A549 (cell line): ENCODE measurements at regions not wholly inside any gene's neighbourhood (a gene's known extent, or its start where the extent isn't known, plus 50 kb on each side); places are given as distances from the start of the nearest gene placed in this dataset.

Source experiments
- CHD2 ChIP-seq: fragments of 150-350 bp; IDR thresholded peaks from 2 replicates; pipeline ENCODE4 v1.6.1; 2014; ENCODE audit warnings: low read length; ENCODE audit not compliant: partially characterized antibody
- EP300 ChIP-seq, 2 experiments: fragments of >200 bp; sonication (Bioruptor Twin); formaldehyde crosslinking; IDR thresholded peaks; 2 replicates in 1 of 2; 3 replicates in 1 of 2; pipeline ENCODE4 v1.6.1; 2016 to 2017
- FOSL2 ChIP-seq, 2 experiments: fragments of 450-650 bp in 1 of 2; fragments of >200 bp in 1 of 2; sonication (Bioruptor Twin) in 1 of 2; formaldehyde crosslinking; IDR thresholded peaks; 2 replicates each; pipeline versions ENCODE4 v1.5.0 to v1.6.1; 2016 to 2020; ENCODE audit warnings: mild to moderate bottlenecking in 1 of 2, moderate library complexity in 1 of 2
- PHF8 ChIP-seq: fragments of 200-600 bp; sonication (generic); IDR thresholded peaks from 2 replicates; pipeline ENCODE4 v1.6.1; 2016; ENCODE audit warnings: low read depth, mild to moderate bottlenecking, antibody characterized with exemption, moderate library complexity, borderline replicate concordance
- POLR2A ChIP-seq: IDR thresholded peaks from 2 replicates; pipeline ENCODE4 v1.6.1; 2012; ENCODE audit warnings: mild to moderate bottlenecking, low read length
- RAD21 ChIP-seq, 2 experiments: fragments of >200 bp in 1 of 2; sonication (Bioruptor Twin) in 1 of 2; formaldehyde crosslinking in 1 of 2; IDR thresholded peaks in 1 of 2; conservative IDR thresholded peaks in 1 of 2; 2 replicates in 1 of 2; 3 replicates in 1 of 2; pipeline ENCODE4 v1.6.1; 2012 to 2018; ENCODE audit warnings: inconsistent platforms in 1 of 2
- SMC3 ChIP-seq: fragments of >200 bp; sonication (Bioruptor Twin); formaldehyde crosslinking; IDR thresholded peaks from 3 replicates; pipeline ENCODE4 v1.6.1; 2018; ENCODE audit warnings: inconsistent platforms
- TF ChIP-seq, protein P1 (sequence below): fragments of >200 bp; sonication (Bioruptor Twin); formaldehyde crosslinking; IDR thresholded peaks from 3 replicates; pipeline ENCODE4 v1.5.1; 2016

DNA sequence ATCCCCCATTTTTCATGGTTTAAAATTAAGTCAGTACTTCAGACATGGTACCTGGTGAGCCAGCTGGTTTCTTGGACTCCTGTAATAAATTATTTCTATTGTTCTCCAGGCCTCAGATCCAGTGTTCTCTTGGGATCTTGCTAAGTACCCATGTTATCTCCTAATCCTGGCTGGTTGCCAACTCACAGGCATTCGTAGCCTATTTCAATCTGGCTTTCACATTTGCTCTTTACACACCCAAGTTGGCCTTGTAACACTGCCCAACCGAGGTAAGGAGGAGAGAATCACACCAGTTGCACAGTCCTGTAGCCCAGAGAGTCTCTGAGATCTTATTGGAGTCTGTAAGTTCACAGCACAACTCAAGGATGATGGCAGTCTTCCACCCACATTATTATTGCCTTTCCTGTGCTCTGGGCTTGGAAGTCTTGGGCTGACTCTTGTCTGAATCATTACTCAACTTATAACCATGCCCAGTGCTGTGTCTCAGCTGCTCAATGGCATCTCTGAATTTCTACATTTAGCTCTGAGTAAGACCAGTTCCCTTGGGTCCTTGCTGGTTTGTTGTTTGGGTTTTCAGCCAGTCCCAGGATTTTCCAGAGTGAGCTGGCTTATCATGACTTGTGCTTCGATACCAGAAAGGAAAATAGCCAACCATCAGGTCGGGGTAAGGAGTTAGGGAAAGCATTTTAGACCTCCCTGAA, 76.6 kb upstream of the KLF12 start:
- TF ChIP-seq, protein P1, sequence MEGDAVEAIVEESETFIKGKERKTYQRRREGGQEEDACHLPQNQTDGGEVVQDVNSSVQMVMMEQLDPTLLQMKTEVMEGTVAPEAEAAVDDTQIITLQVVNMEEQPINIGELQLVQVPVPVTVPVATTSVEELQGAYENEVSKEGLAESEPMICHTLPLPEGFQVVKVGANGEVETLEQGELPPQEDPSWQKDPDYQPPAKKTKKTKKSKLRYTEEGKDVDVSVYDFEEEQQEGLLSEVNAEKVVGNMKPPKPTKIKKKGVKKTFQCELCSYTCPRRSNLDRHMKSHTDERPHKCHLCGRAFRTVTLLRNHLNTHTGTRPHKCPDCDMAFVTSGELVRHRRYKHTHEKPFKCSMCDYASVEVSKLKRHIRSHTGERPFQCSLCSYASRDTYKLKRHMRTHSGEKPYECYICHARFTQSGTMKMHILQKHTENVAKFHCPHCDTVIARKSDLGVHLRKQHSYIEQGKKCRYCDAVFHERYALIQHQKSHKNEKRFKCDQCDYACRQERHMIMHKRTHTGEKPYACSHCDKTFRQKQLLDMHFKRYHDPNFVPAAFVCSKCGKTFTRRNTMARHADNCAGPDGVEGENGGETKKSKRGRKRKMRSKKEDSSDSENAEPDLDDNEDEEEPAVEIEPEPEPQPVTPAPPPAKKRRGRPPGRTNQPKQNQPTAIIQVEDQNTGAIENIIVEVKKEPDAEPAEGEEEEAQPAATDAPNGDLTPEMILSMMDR: no peak
- TF ChIP-seq EP300 (IDR thresholded peaks at IDR 0.05): no peak
- TF ChIP-seq CHD2: no peak
- no peak for TF ChIP-seq SMC3
- no peak for TF ChIP-seq RAD21 (conservative IDR thresholded peaks at IDR 0.05 in 1 of 2, IDR thresholded peaks at IDR 0.05 in 1 of 2)
- TF ChIP-seq POLR2A: no peak
- TF ChIP-seq PHF8: no peak
- no peak for TF ChIP-seq FOSL2 (IDR thresholded peaks at IDR 0.05)
- no peak for TF ChIP-seq FOSL2 (CRISPR knock-in tag; IDR thresholded peaks at IDR 0.05)
